CD14-positive monocyte (primary cell): ENCODE measurements at regions not wholly inside any gene's neighbourhood (a gene's known extent, or its start where the extent isn't known, plus 50 kb on each side); places are given as distances from the start of the nearest gene placed in this dataset. TPM values are rescaled to one million over a fixed set of nuclear protein-coding genes. Genes with fewer than 3 reads are reported as not detected.
"Not testable (repeated sequence)": the region's sequence is repeated elsewhere in the genome, so short reads cannot be mapped to it uniquely, and the experiment has no call there.

ENCODE experiments used
- DNase-seq, 3 donors: peaks; one replicate each; pipeline ENCODE4 v3.0.0-alpha.2; 2011 to 2022
- H2AFZ ChIP-seq: 2 replicates; pipeline ENCODE4 v1.6.0; 2012; ENCODE audit warnings: mild to moderate bottlenecking, low read depth, low read length, inconsistent platforms; ENCODE audit not compliant: insufficient read depth, poor library complexity, severe bottlenecking
- H3K27ac ChIP-seq, 2 donors: 1 replicate in 1 of 2; 2 replicates in 1 of 2; pipeline ENCODE4 v1.5.1; 2012 to 2013; ENCODE audit warnings: low read length in 2 of 2, control low read depth in 1 of 2, inconsistent platforms in 1 of 2, low read depth in 1 of 2, mild to moderate bottlenecking in 1 of 2
- H3K27me3 ChIP-seq, 2 donors: one replicate each; pipeline versions ENCODE4 v1.6.0 to v1.6.1; 2011 to 2013; ENCODE audit warnings: low read length in 2 of 2; ENCODE audit not compliant: control insufficient read depth in 2 of 2, insufficient read depth in 2 of 2
- H3K36me3 ChIP-seq, 2 donors: replicated peaks in 1 of 2; 1 replicate in 1 of 2; 2 replicates in 1 of 2; pipeline versions ENCODE4 v1.5.1 to v1.6.1; 2012 to 2013; ENCODE audit warnings: low read length in 2 of 2, control low read depth in 1 of 2, inconsistent platforms in 1 of 2, mild to moderate bottlenecking in 1 of 2; ENCODE audit not compliant: insufficient read depth in 2 of 2, control insufficient read depth in 1 of 2
- H3K4me1 ChIP-seq, 2 donors: 1 replicate in 1 of 2; 2 replicates in 1 of 2; pipeline versions ENCODE4 v1.5.1 to v1.6.1; 2012 to 2013; ENCODE audit warnings: low read length in 2 of 2, control low read depth in 1 of 2, inconsistent platforms in 1 of 2, mild to moderate bottlenecking in 1 of 2, moderate library complexity in 1 of 2; ENCODE audit not compliant: insufficient read depth in 2 of 2, control insufficient read depth in 1 of 2
- H3K4me2 ChIP-seq: replicated peaks from 2 replicates; pipeline ENCODE3; 2012; ENCODE audit warnings: low read length, moderate library complexity, mild to moderate bottlenecking; ENCODE audit not compliant: poor library complexity, severe bottlenecking; ENCODE audit errors: extremely low read depth
- H3K4me3 ChIP-seq, 3 experiments: fragments of 200-600 bp in 1 of 3; sonication (generic) in 1 of 3; replicated peaks in 1 of 3; 1 replicate in 2 of 3; 2 replicates in 1 of 3; pipeline ENCODE4 v1.5.1; 2011 to 2013; ENCODE audit warnings: low read length in 3 of 3, mild to moderate bottlenecking in 3 of 3, control low read depth in 2 of 3, low read depth in 2 of 3, inconsistent platforms in 1 of 3, moderate library complexity in 1 of 3
- H3K79me2 ChIP-seq: 2 replicates; pipeline ENCODE4 v1.6.0; 2012; ENCODE audit warnings: mild to moderate bottlenecking, control low read depth, inconsistent platforms, low read length, moderate library complexity; ENCODE audit not compliant: insufficient read depth
- H3K9ac ChIP-seq: 2 replicates; pipeline ENCODE4 v1.6.0; 2017; ENCODE audit warnings: low read length, mild to moderate bottlenecking; ENCODE audit not compliant: insufficient read depth, poor library complexity, severe bottlenecking
- H3K9me3 ChIP-seq, 2 donors: replicated peaks in 1 of 2; 1 replicate in 1 of 2; 2 replicates in 1 of 2; pipeline versions ENCODE4 v1.5.1 to v1.6.1; 2012 to 2013; ENCODE audit warnings: low read length in 2 of 2, control low read depth in 1 of 2; ENCODE audit not compliant: control insufficient read depth in 1 of 2, insufficient read depth in 1 of 2
- H4K20me1 ChIP-seq: 2 replicates; pipeline ENCODE4 v1.6.0; 2012; ENCODE audit warnings: mild to moderate bottlenecking, low read length, control low read depth, moderate library complexity; ENCODE audit not compliant: insufficient read depth
- H3K27ac Mint-ChIP-seq, 7 donors: one replicate each; pipeline ENCODE4 v1.8.0; 2020; ENCODE audit warnings: mild to moderate bottlenecking in 7 of 7, mixed read lengths in 7 of 7, moderate library complexity in 6 of 7, inconsistent platforms in 2 of 7
- H3K27me3 Mint-ChIP-seq, 3 donors: one replicate each; pipeline ENCODE4 v1.8.0; 2021 to 2022; ENCODE audit warnings: low read depth in 3 of 3, mild to moderate bottlenecking in 3 of 3, mixed read lengths in 3 of 3, moderate library complexity in 3 of 3, inconsistent platforms in 1 of 3
- H3K36me3 Mint-ChIP-seq, 2 donors: one replicate each; pipeline ENCODE4 v1.8.0; 2020; ENCODE audit warnings: mixed read lengths in 2 of 2, inconsistent platforms in 1 of 2, mild to moderate bottlenecking in 1 of 2
- H3K4me1 Mint-ChIP-seq: one replicate; pipeline ENCODE4 v1.8.0; 2020; ENCODE audit warnings: mild to moderate bottlenecking, mixed read lengths
- H3K4me3 Mint-ChIP-seq, 2 donors: one replicate each; pipeline ENCODE4 v1.8.0; 2020; ENCODE audit warnings: mild to moderate bottlenecking in 2 of 2, mixed read lengths in 2 of 2, moderate library complexity in 1 of 2
- H3K9me3 Mint-ChIP-seq, 7 donors: one replicate each; pipeline ENCODE4 v1.8.0; 2020 to 2022; ENCODE audit warnings: mixed read lengths in 7 of 7, mild to moderate bottlenecking in 6 of 7, moderate library complexity in 6 of 7, inconsistent platforms in 2 of 7
- WGBS: methylation state at CpG from one replicate; pipeline ENCODE4 v1.1.5; 2013; ENCODE audit warnings: missing lambda C conversion rate; ENCODE audit not compliant: insufficient coverage; 5-methylcytosine and 5-hydroxymethylcytosine counted together
- intact Hi-C, 2 donors: fragments of 100-400 bp; cut with micrococcal nuclease; formaldehyde crosslinking; loops; one replicate each; pipeline versions ENCODE4 v1.15.0 to v1.15.1; 2023
- small RNA-seq: library from RNA; depleted of rRNA; stranded (forward); fragments of <200 nt; gene quantifications from one replicate; pipeline ENCODE3, GENCODE V24; 2012; ENCODE audit warnings: low read depth; ENCODE audit not compliant: insufficient read length

- 50% methylated on average over 4 of the region's 13 CpGs for WGBS
- H3K27ac Mint-ChIP-seq, DNase-seq, H2AFZ ChIP-seq, H3K4me3 ChIP-seq, H3K9me3 Mint-ChIP-seq, H3K27me3 ChIP-seq, H3K9ac ChIP-seq, H3K9me3 ChIP-seq, H3K27ac ChIP-seq, H4K20me1 ChIP-seq, H3K79me2 ChIP-seq, H3K4me2 ChIP-seq, intact Hi-C loops, H3K4me1 ChIP-seq, H3K36me3 ChIP-seq: not testable (repeated sequence)
- peaks cover 4 to 26% of the 10 kb centered on the region in 2 donors for H3K36me3 Mint-ChIP-seq
- peak overlapping the region in 1 of 2 donors; percentile 48 for H3K4me3 Mint-ChIP-seq
- peaks cover 21% of the 10 kb centered on the region for H3K4me1 Mint-ChIP-seq
- peaks cover 19 to 32% (median 29%) of the 10 kb centered on the region in 3 donors for H3K27me3 Mint-ChIP-seq
These were observed 56.2 kb upstream of the CLEC6A start for GRCh38 chr12:8399496-8400034.

- H3K9me3 ChIP-seq, H3K4me1 Mint-ChIP-seq, DNase-seq, H3K4me1 ChIP-seq, H2AFZ ChIP-seq, H4K20me1 ChIP-seq, H3K9ac ChIP-seq, H3K36me3 ChIP-seq, H3K4me3 Mint-ChIP-seq, H3K79me2 ChIP-seq, H3K27me3 ChIP-seq, H3K4me3 ChIP-seq, H3K27ac Mint-ChIP-seq, H3K4me2 ChIP-seq, intact Hi-C loops, H3K27ac ChIP-seq: not testable (repeated sequence)
- no CpG with 5 or more reads among the region's 6 CpGs for WGBS
- peaks cover 5 to 15% (median 6%) of the 10 kb centered on the region in 7 donors for H3K9me3 Mint-ChIP-seq
- H3K27me3 Mint-ChIP-seq, result peaks cover 16 to 26% (median 19%) of the 10 kb centered on the region in 3 donors
- peaks cover 5 to 30% of the 10 kb centered on the region in 2 donors for H3K36me3 Mint-ChIP-seq
These were observed 51.9 kb upstream of the CLEC6A start for GRCh38 chr12:8403834-8404233.

DNA sequence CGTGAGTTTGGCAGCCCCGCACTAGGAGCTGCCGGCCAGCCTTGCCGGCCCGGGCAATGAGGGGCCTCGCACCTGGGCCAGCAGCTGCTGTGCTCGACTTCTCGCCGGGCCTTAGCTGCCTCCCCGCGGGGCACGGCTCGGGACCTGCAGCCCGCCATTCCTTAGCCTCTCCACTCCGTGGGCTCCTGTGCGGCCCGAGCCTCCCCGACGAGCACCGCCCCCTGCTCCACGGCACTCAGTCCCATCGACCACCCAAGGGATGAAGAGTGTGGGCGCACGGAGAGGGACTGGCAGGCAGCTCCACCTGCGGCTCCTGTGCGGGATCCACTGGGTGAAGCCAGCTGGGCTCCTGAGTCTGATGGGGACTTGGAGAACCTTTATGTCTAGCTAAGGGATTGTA lies 51.4 kb upstream of the CLEC6A start:
- WGBS, result 93% methylated on average over 24 of the region's 26 CpGs
- Mint-ChIP-seq H3K27me3 (peaks cover 11 to 26% (median 18%) of the 10 kb centered on the region in 3 donors), H3K36me3 (peaks cover 5 to 29% of the 10 kb centered on the region in 2 donors), H3K9me3 (peaks cover 5 to 15% (median 6%) of the 10 kb centered on the region in 7 donors)
- H3K4me3 Mint-ChIP-seq, H4K20me1 ChIP-seq, H3K27ac ChIP-seq, H3K27me3 ChIP-seq, H2AFZ ChIP-seq, intact Hi-C loops, H3K4me3 ChIP-seq, H3K4me1 ChIP-seq, DNase-seq, H3K27ac Mint-ChIP-seq, H3K4me1 Mint-ChIP-seq, H3K9ac ChIP-seq, H3K36me3 ChIP-seq, H3K4me2 ChIP-seq, H3K9me3 ChIP-seq, H3K79me2 ChIP-seq: not testable (repeated sequence)

Small RNAs in the stretch of these regions (small RNA-seq; reads per million reads assigned to genes)
- not detected for gene AC092745.3
